Transverse colon (tissue), 3 donors: ENCODE measurements at regions not wholly inside any gene's neighbourhood (a gene's known extent, or its start where the extent isn't known, plus 50 kb on each side); places are given as distances from the start of the nearest gene placed in this dataset.

Source experiments
- CTCF ChIP-seq, 5 experiments: fragments of 200-600 bp in 3 of 5; fragments of 450-650 bp in 2 of 5; sonication (generic) in 3 of 5; IDR thresholded peaks; 1 replicate in 2 of 5; 2 replicates in 3 of 5; pipeline ENCODE4 v1.5.1; 2016 to 2017; ENCODE audit warnings: antibody characterized with exemption in 5 of 5, inconsistent platforms in 3 of 5, mild to moderate bottlenecking in 2 of 5, moderate library complexity in 1 of 5
- POLR2A ChIP-seq: fragments of 450-650 bp; IDR thresholded peaks from one replicate; pipeline ENCODE4 v1.6.1; 2016; ENCODE audit warnings: antibody characterized with exemption, mild to moderate bottlenecking, moderate library complexity

- TF ChIP-seq CTCF (IDR thresholded peaks at IDR 0.05) (no peak), POLR2A (no peak)
These were observed 186.2 kb downstream of the SNX18 start for GRCh38 chr5:54703565-54704255.
